Gastrocnemius medialis (tissue), 4 donors: ENCODE measurements at regions not wholly inside any gene's neighbourhood (a gene's known extent, or its start where the extent isn't known, plus 50 kb on each side); places are given as distances from the start of the nearest gene placed in this dataset.
"Not testable (repeated sequence)": the region's sequence is repeated elsewhere in the genome, so short reads cannot be mapped to it uniquely, and the experiment has no call there.

Experiments used
- POLR2A ChIP-seq, 2 donors: fragments of 450-650 bp; IDR thresholded peaks; one replicate each; pipeline ENCODE4 v1.6.1; 2017; ENCODE audit warnings: antibody characterized with exemption in 2 of 2, mild to moderate bottlenecking in 2 of 2, moderate library complexity in 2 of 2
- TF ChIP-seq, protein P1 (sequence below), 5 experiments: fragments of 450-650 bp in 3 of 5; fragments of 200-600 bp in 2 of 5; sonication (generic) in 2 of 5; IDR thresholded peaks in 4 of 5; conservative IDR thresholded peaks in 1 of 5; 1 replicate in 4 of 5; 2 replicates in 1 of 5; pipeline ENCODE4 v1.5.1; 2016 to 2019; ENCODE audit warnings: antibody characterized with exemption in 5 of 5, mild to moderate bottlenecking in 3 of 5, moderate library complexity in 3 of 5

DNA sequence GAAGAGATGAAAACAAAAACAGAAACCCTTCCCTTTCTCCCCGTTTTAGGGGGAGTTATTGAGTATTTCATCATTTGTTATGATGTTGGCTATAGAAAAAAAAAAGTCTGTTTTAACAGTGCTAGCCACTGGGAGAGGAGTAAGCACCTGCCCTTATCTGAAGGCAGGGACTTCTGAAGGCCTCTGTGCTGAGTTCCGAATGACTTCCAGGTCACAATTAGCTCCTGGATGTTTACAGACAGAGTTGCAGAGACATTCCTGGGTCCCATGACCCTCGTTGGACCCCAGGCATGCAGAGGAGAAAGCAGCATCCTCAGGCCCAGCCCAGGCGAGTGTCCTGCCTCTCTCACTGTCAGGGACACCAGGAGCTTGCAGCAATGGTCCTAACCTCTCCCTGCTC is 328.5 kb downstream of the CACNA1B start:
- TF ChIP-seq, protein P1, sequence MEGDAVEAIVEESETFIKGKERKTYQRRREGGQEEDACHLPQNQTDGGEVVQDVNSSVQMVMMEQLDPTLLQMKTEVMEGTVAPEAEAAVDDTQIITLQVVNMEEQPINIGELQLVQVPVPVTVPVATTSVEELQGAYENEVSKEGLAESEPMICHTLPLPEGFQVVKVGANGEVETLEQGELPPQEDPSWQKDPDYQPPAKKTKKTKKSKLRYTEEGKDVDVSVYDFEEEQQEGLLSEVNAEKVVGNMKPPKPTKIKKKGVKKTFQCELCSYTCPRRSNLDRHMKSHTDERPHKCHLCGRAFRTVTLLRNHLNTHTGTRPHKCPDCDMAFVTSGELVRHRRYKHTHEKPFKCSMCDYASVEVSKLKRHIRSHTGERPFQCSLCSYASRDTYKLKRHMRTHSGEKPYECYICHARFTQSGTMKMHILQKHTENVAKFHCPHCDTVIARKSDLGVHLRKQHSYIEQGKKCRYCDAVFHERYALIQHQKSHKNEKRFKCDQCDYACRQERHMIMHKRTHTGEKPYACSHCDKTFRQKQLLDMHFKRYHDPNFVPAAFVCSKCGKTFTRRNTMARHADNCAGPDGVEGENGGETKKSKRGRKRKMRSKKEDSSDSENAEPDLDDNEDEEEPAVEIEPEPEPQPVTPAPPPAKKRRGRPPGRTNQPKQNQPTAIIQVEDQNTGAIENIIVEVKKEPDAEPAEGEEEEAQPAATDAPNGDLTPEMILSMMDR (IDR thresholded peaks at IDR 0.05 in 4 of 5, conservative IDR thresholded peaks at IDR 0.05 in 1 of 5): not testable (repeated sequence)
- TF ChIP-seq POLR2A (IDR thresholded peaks at IDR 0.05): not testable (repeated sequence)
